Esophagus muscularis mucosa (tissue), 4 donors: ENCODE measurements at regions not wholly inside any gene's neighbourhood (a gene's known extent, or its start where the extent isn't known, plus 50 kb on each side); places are given as distances from the start of the nearest gene placed in this dataset.

Experiments
- DNase-seq: peaks from one replicate; pipeline ENCODE4 v3.0.0-alpha.2; 2017; ENCODE audit errors: extremely low spot score
- H3K27ac ChIP-seq, 4 donors: fragments of 200-600 bp; sonication (generic); replicated peaks in 1 of 4; 1 replicate in 3 of 4; 2 replicates in 1 of 4; pipeline ENCODE4 v1.5.1; 2016 to 2019; ENCODE audit warnings: mild to moderate bottlenecking in 1 of 4
- H3K27me3 ChIP-seq, 4 donors: fragments of 200-600 bp; sonication (generic); one replicate each; pipeline versions ENCODE4 v1.5.1 to v1.6.0; 2016 to 2019
- H3K36me3 ChIP-seq, 4 donors: fragments of 200-600 bp; sonication (generic); one replicate each; pipeline ENCODE4 v1.5.1; 2016 to 2019
- H3K4me1 ChIP-seq, 4 donors: fragments of 200-600 bp; sonication (generic); one replicate each; pipeline ENCODE4 v1.5.1; 2016 to 2019
- H3K4me3 ChIP-seq, 4 donors: fragments of 200-600 bp; sonication (generic); 1 replicate in 2 of 4; 2 replicates in 2 of 4; pipeline ENCODE4 v1.5.1; 2016 to 2019; ENCODE audit warnings: mild to moderate bottlenecking in 4 of 4, moderate library complexity in 1 of 4
- H3K9me3 ChIP-seq, 4 donors: fragments of 200-600 bp; sonication (generic); 1 replicate in 3 of 4; 2 replicates in 1 of 4; pipeline ENCODE4 v1.5.1; 2016 to 2019
- CTCF ChIP-seq, 3 experiments: fragments of 200-600 bp in 2 of 3; fragments of 450-650 bp in 1 of 3; sonication (generic) in 2 of 3; IDR thresholded peaks; one replicate each; pipeline ENCODE4 v1.5.1; 2017 to 2019; ENCODE audit warnings: antibody characterized with exemption in 3 of 3, mild to moderate bottlenecking in 2 of 3, moderate library complexity in 1 of 3
- EP300 ChIP-seq: sonication (generic); formaldehyde crosslinking; IDR thresholded peaks from one replicate; pipeline ENCODE4 v1.6.1; 2017; ENCODE audit warnings: antibody characterized with exemption
- POLR2A ChIP-seq: fragments of 450-650 bp; IDR thresholded peaks from one replicate; pipeline ENCODE4 v1.6.1; 2017; ENCODE audit warnings: antibody characterized with exemption, moderate library complexity, mild to moderate bottlenecking, low read depth
- POLR2AphosphoS5 ChIP-seq, 2 donors: sonication (generic); formaldehyde crosslinking; IDR thresholded peaks; one replicate each; pipeline ENCODE4 v1.6.1; 2017; ENCODE audit warnings: antibody characterized with exemption in 2 of 2
- WGBS: methylation state at CpG from one replicate; pipeline ENCODE4 v1.1.5; 2018; 5-methylcytosine and 5-hydroxymethylcytosine counted together
- intact Hi-C: fragments of 100-400 bp; cut with DNase I; formaldehyde crosslinking; loops from one replicate; pipeline ENCODE4 v1.15.1; 2023

GRCh38 chr13:88736026-88736425 is 1064.9 kb downstream of the SLITRK5 start:
- no peaks in the 10 kb centered on the region for H3K4me1 ChIP-seq
- H3K27ac ChIP-seq: no peak overlapping the region
- H3K9me3 ChIP-seq: no peaks in the 10 kb centered on the region
- no peaks in the 10 kb centered on the region for H3K36me3 ChIP-seq
- WGBS: 69% methylated on average over 2 of the region's 2 CpGs
- no peaks in the 10 kb centered on the region for H3K27me3 ChIP-seq
- intact Hi-C loops: no loop called here
- DNase-seq: no peak
- TF ChIP-seq CTCF (IDR thresholded peaks at IDR 0.05): no peak
- no peak for TF ChIP-seq POLR2AphosphoS5 (IDR thresholded peaks at IDR 0.05)
- no peak for TF ChIP-seq EP300
- TF ChIP-seq POLR2A: no peak
- no peak overlapping the region for H3K4me3 ChIP-seq

- intact Hi-C loops: no loop called here
- Histone ChIP-seq H3K4me3 (no peak overlapping the region), H3K27ac (no peak overlapping the region), H3K27me3 (no peaks in the 10 kb centered on the region), H3K9me3 (no peaks in the 10 kb centered on the region), H3K4me1 (no peaks in the 10 kb centered on the region), H3K36me3 (no peaks in the 10 kb centered on the region)
- 84% methylated on average over 4 of the region's 4 CpGs for WGBS
- DNase-seq: no peak
- no peak for TF ChIP-seq POLR2A
- TF ChIP-seq POLR2AphosphoS5 (IDR thresholded peaks at IDR 0.05): no peak
- no peak for TF ChIP-seq CTCF (IDR thresholded peaks at IDR 0.05)
- no peak for TF ChIP-seq EP300
These were observed 1068.0 kb downstream of the SLITRK5 start for GRCh38 chr13:88739195-88739594.

GRCh38 chr13:88744289-88744688 is 1073.1 kb downstream of the SLITRK5 start:
- intact Hi-C loops: no loop called here

GRCh38 chr13:88745011-88745410 is 1073.8 kb downstream of the SLITRK5 start:
- Histone ChIP-seq H3K4me1 (no peaks in the 10 kb centered on the region), H3K27ac (no peak overlapping the region), H3K36me3 (no peaks in the 10 kb centered on the region), H3K4me3 (no peak overlapping the region), H3K27me3 (no peaks in the 10 kb centered on the region), H3K9me3 (no peaks in the 10 kb centered on the region)
- intact Hi-C loops: no loop called here
- TF ChIP-seq POLR2AphosphoS5 (IDR thresholded peaks at IDR 0.05): no peak
- TF ChIP-seq CTCF (IDR thresholded peaks at IDR 0.05): no peak
- no peak for TF ChIP-seq EP300
- TF ChIP-seq POLR2A: no peak
- DNase-seq: no peak

More at GRCh38 chr13:88744289-88744688, 1073.1 kb downstream of the SLITRK5 start:
- Histone ChIP-seq H3K27ac (no peak overlapping the region), H3K4me1 (no peaks in the 10 kb centered on the region), H3K9me3 (no peaks in the 10 kb centered on the region), H3K4me3 (no peak overlapping the region), H3K36me3 (no peaks in the 10 kb centered on the region), H3K27me3 (no peaks in the 10 kb centered on the region)
- no peak for DNase-seq
- TF ChIP-seq EP300 (no peak), POLR2A (no peak), CTCF (IDR thresholded peaks at IDR 0.05) (no peak), POLR2AphosphoS5 (IDR thresholded peaks at IDR 0.05) (no peak)

- 36% methylated on average over 1 of the region's 1 CpG for WGBS
- no peak for DNase-seq
- Histone ChIP-seq H3K9me3 (no peaks in the 10 kb centered on the region), H3K4me1 (no peaks in the 10 kb centered on the region), H3K4me3 (no peak overlapping the region), H3K27ac (no peak overlapping the region), H3K27me3 (no peaks in the 10 kb centered on the region), H3K36me3 (no peaks in the 10 kb centered on the region)
- TF ChIP-seq EP300: no peak
- no peak for TF ChIP-seq POLR2A
- TF ChIP-seq CTCF (IDR thresholded peaks at IDR 0.05): no peak
- TF ChIP-seq POLR2AphosphoS5 (IDR thresholded peaks at IDR 0.05): no peak
- intact Hi-C loops: no loop called here
These were observed 1080.9 kb downstream of the SLITRK5 start for GRCh38 chr13:88752041-88752440.
